ENCODE measurements at regions not wholly inside any gene's neighbourhood (a gene's known extent, or its start where the extent isn't known, plus 50 kb on each side); places are given as distances from the start of the nearest gene placed in this dataset.

GRCh38 chr13:103895835-103896531 lies 829.8 kb upstream of the SLC10A2 start (continued):
- TF ChIP-seq ZNF462 (CRISPR knock-in tag; IDR thresholded peaks at IDR 0.05) (no peak), ZNF114 (CRISPR knock-in tag; IDR thresholded peaks at IDR 0.05) (no peak), STAT1 (IDR thresholded peaks at IDR 0.05; ENCODE audit: unreplicated experiment) (no peak)
- TF ChIP-seq, protein P1, sequence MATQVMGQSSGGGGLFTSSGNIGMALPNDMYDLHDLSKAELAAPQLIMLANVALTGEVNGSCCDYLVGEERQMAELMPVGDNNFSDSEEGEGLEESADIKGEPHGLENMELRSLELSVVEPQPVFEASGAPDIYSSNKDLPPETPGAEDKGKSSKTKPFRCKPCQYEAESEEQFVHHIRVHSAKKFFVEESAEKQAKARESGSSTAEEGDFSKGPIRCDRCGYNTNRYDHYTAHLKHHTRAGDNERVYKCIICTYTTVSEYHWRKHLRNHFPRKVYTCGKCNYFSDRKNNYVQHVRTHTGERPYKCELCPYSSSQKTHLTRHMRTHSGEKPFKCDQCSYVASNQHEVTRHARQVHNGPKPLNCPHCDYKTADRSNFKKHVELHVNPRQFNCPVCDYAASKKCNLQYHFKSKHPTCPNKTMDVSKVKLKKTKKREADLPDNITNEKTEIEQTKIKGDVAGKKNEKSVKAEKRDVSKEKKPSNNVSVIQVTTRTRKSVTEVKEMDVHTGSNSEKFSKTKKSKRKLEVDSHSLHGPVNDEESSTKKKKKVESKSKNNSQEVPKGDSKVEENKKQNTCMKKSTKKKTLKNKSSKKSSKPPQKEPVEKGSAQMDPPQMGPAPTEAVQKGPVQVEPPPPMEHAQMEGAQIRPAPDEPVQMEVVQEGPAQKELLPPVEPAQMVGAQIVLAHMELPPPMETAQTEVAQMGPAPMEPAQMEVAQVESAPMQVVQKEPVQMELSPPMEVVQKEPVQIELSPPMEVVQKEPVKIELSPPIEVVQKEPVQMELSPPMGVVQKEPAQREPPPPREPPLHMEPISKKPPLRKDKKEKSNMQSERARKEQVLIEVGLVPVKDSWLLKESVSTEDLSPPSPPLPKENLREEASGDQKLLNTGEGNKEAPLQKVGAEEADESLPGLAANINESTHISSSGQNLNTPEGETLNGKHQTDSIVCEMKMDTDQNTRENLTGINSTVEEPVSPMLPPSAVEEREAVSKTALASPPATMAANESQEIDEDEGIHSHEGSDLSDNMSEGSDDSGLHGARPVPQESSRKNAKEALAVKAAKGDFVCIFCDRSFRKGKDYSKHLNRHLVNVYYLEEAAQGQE (IDR thresholded peaks at IDR 0.05; ENCODE audit: unreplicated experiment) = no peak

GRCh38 chr13:103894626-103895025 lies 828.4 kb upstream of the SLC10A2 start:
- Mint-ChIP-seq H3K27ac (no peak overlapping the region), H3K9me3 (no peaks in the 10 kb centered on the region), H3K4me1 (no peaks in the 10 kb centered on the region), H3K27me3 (ENCODE audit: insufficient read depth, low read depth, poor library complexity) (no peaks in the 10 kb centered on the region), H3K36me3 (ENCODE audit: low read depth) (no peaks in the 10 kb centered on the region), H3K4me3 (no peak overlapping the region)
- Histone ChIP-seq H3K36me3 (ENCODE audit: insufficient read depth) (no peaks in the 10 kb centered on the region), H3K4me1 (ENCODE audit: insufficient read depth) (no peaks in the 10 kb centered on the region), H4K20me1 (replicated peaks; ENCODE audit: insufficient read depth) (no peaks in the 10 kb centered on the region), H3K27me3 (ENCODE audit: insufficient read depth) (no peaks in the 10 kb centered on the region), H3K4me2 (no peak overlapping the region), H3K4me3 (no peak overlapping the region), H3K79me2 (replicated peaks; ENCODE audit: insufficient read depth) (no peaks in the 10 kb centered on the region), H3F3A (replicated peaks; ENCODE audit: low read depth) (no peaks in the 10 kb centered on the region), H3K27ac (ENCODE audit: low read depth) (no peak overlapping the region), H2AFZ (no peak overlapping the region), H3K9me2 (ENCODE audit: insufficient read depth) (no peaks in the 10 kb centered on the region)
- ATAC-seq (no peak), DNase-seq (ENCODE audit: low spot score) (no peak)
- TF ChIP-seq EZH2phosphoT487 (IDR thresholded peaks at IDR 0.05; ENCODE audit: unreplicated experiment) = no peak
- no peak for TF ChIP-seq POLR2AphosphoS5 (IDR thresholded peaks at IDR 0.05; ENCODE audit: low read depth)

Data from GM23338 (cell line).